Tibial nerve (tissue), 4 donors: ENCODE measurements at regions not wholly inside any gene's neighbourhood (a gene's known extent, or its start where the extent isn't known, plus 50 kb on each side); places are given as distances from the start of the nearest gene placed in this dataset.
"Not testable (repeated sequence)": the region's sequence is repeated elsewhere in the genome, so short reads cannot be mapped to it uniquely, and the experiment has no call there.

Experiments
- DNase-seq, 2 donors: peaks; one replicate each; pipeline ENCODE4 v3.0.0-alpha.2; 2019; ENCODE audit warnings: low spot score in 2 of 2
- H3K27ac ChIP-seq, 4 donors: fragments of 200-600 bp; sonication (generic) in 3 of 4; one replicate each; pipeline ENCODE4 v1.5.1; 2017 to 2019; ENCODE audit warnings: mild to moderate bottlenecking in 1 of 4
- H3K27me3 ChIP-seq, 2 donors: fragments of 200-600 bp; sonication (generic) in 1 of 2; one replicate each; pipeline versions ENCODE4 v1.5.1 to v1.6.0; 2017 to 2019
- H3K36me3 ChIP-seq, 3 donors: fragments of 200-600 bp; sonication (generic); one replicate each; pipeline ENCODE4 v1.5.1; 2018 to 2019
- H3K4me1 ChIP-seq, 4 donors: fragments of 200-600 bp; sonication (generic) in 3 of 4; one replicate each; pipeline ENCODE4 v1.5.1; 2017 to 2019
- H3K4me3 ChIP-seq, 4 donors: fragments of 200-600 bp; sonication (generic) in 3 of 4; one replicate each; pipeline ENCODE4 v1.5.1; 2017 to 2019; ENCODE audit warnings: mild to moderate bottlenecking in 1 of 4, moderate library complexity in 1 of 4
- H3K9me3 ChIP-seq, 4 donors: fragments of 200-600 bp; sonication (generic) in 3 of 4; one replicate each; pipeline ENCODE4 v1.5.1; 2017 to 2019
- CTCF ChIP-seq, 5 experiments: fragments of 200-600 bp in 3 of 5; fragments of 450-650 bp in 2 of 5; sonication (generic) in 3 of 5; IDR thresholded peaks; one replicate each; pipeline ENCODE4 v1.5.1; 2016 to 2019; ENCODE audit warnings: antibody characterized with exemption in 5 of 5, mild to moderate bottlenecking in 3 of 5, moderate library complexity in 2 of 5
- EP300 ChIP-seq, 2 donors: sonication (generic); formaldehyde crosslinking; IDR thresholded peaks; one replicate each; pipeline ENCODE4 v1.6.1; 2017; ENCODE audit warnings: antibody characterized with exemption in 2 of 2, mild to moderate bottlenecking in 1 of 2
- POLR2A ChIP-seq, 2 donors: fragments of 450-650 bp; IDR thresholded peaks; one replicate each; pipeline ENCODE4 v1.6.1; 2017; ENCODE audit warnings: antibody characterized with exemption in 2 of 2, mild to moderate bottlenecking in 2 of 2, moderate library complexity in 2 of 2
- WGBS, 2 donors: methylation state at CpG; one replicate each; pipeline ENCODE4 v1.1.5; 2018; 5-methylcytosine and 5-hydroxymethylcytosine counted together

GRCh38 chr7:41401833-41402232 is 301.1 kb downstream of the INHBA start:
- no peak for TF ChIP-seq CTCF (IDR thresholded peaks at IDR 0.05)
- no peak for TF ChIP-seq POLR2A (IDR thresholded peaks at IDR 0.05)
- no peak for TF ChIP-seq EP300 (IDR thresholded peaks at IDR 0.05)
- Histone ChIP-seq H3K36me3 (no peaks in the 10 kb centered on the region), H3K4me3 (no peak overlapping the region), H3K27me3 (no peaks in the 10 kb centered on the region), H3K9me3 (no peaks in the 10 kb centered on the region), H3K4me1 (no peaks in the 10 kb centered on the region), H3K27ac (no peak overlapping the region)
- no peak for DNase-seq
- WGBS, 2 donors: 48 to 65% methylated on average over 4 of the region's 4 CpGs

- WGBS, 2 donors: 91 to 92% methylated on average over 3 of the region's 3 CpGs
- Histone ChIP-seq H3K27me3 (no peaks in the 10 kb centered on the region), H3K4me3 (no peak overlapping the region), H3K9me3 (no peaks in the 10 kb centered on the region), H3K36me3 (no peaks in the 10 kb centered on the region), H3K27ac (no peak overlapping the region), H3K4me1 (no peaks in the 10 kb centered on the region)
- no peak for DNase-seq
- TF ChIP-seq EP300 (IDR thresholded peaks at IDR 0.05): no peak
- TF ChIP-seq CTCF (IDR thresholded peaks at IDR 0.05): no peak
- TF ChIP-seq POLR2A (IDR thresholded peaks at IDR 0.05): no peak
Observed at GRCh38 chr7:41399171-41399570, 303.7 kb downstream of the INHBA start.

GRCh38 chr7:41391818-41392217 is 311.1 kb downstream of the INHBA start:
- no peak for DNase-seq
- no peaks in the 10 kb centered on the region for H3K4me1 ChIP-seq
- 73 to 83% methylated on average over 3 of the region's 3 CpGs for WGBS, 2 donors
- no peak overlapping the region for H3K4me3 ChIP-seq
- H3K9me3 ChIP-seq: no peaks in the 10 kb centered on the region
- H3K27ac ChIP-seq: no peak overlapping the region
- no peak for TF ChIP-seq EP300 (IDR thresholded peaks at IDR 0.05)
- no peak for TF ChIP-seq POLR2A (IDR thresholded peaks at IDR 0.05)
- TF ChIP-seq CTCF (IDR thresholded peaks at IDR 0.05): no peak
- no peaks in the 10 kb centered on the region for H3K27me3 ChIP-seq
- no peaks in the 10 kb centered on the region for H3K36me3 ChIP-seq

DNA sequence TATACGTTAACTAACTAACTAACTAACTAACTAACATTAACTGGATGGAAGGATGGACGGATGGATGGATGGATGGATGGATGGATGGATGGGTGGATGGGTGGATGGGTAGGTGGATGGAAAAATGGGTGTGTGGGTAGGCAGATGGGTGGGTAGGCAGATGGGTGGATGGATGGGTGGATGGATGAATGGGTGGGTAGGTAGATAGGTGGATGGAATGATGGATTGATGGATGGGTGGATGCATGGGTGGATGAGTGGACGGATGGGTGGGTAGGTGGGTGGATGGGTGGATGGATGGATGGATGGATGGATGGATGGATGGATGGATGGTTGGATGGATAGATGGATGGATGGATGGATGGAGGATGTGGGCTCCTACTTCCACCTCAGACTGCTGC is 314.0 kb downstream of the INHBA start:
- 62 to 75% methylated on average over 3 of the region's 3 CpGs for WGBS, 2 donors
- DNase-seq: not testable (repeated sequence)

DNA sequence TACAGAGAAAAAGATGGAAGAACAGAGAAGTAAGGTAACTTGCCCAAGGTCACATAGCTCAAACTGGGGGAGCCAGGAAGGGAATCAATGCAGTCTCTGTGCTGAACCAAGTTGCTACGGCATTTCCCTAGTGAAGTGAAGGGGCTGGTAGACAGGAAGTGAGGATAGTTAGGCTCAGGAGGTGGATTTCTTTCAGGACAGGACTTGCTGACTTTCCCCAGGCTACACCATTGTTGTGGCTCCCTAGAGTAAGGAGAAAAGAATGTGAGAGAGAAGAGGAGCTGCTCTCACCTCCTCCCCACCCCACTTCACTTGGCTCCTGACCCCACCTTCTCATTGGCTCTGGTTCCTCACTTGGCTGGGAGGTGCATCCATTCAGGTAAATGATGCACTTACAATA is 316.9 kb downstream of the INHBA start:
- H3K27me3 ChIP-seq: no peaks in the 10 kb centered on the region
- no peak overlapping the region for H3K27ac ChIP-seq
- DNase-seq: no peak
- no peaks in the 10 kb centered on the region for H3K9me3 ChIP-seq
- no peak overlapping the region for H3K4me3 ChIP-seq
- no peaks in the 10 kb centered on the region for H3K4me1 ChIP-seq
- no peaks in the 10 kb centered on the region for H3K36me3 ChIP-seq
- 38 to 39% methylated on average over 1 of the region's 1 CpG for WGBS, 2 donors
- no peak for TF ChIP-seq POLR2A (IDR thresholded peaks at IDR 0.05)

More for the DNA sequence above, 314.0 kb downstream of the INHBA start:
- H3K27me3 ChIP-seq, H3K4me1 ChIP-seq, H3K9me3 ChIP-seq, H3K4me3 ChIP-seq, H3K27ac ChIP-seq, H3K36me3 ChIP-seq: not testable (repeated sequence)

- 87 to 89% methylated on average over 12 of the region's 12 CpGs for WGBS, 2 donors
- Histone ChIP-seq H3K4me3 (no peak overlapping the region), H3K27ac (no peak overlapping the region), H3K9me3 (no peaks in the 10 kb centered on the region), H3K4me1 (no peaks in the 10 kb centered on the region), H3K36me3 (no peaks in the 10 kb centered on the region), H3K27me3 (no peaks in the 10 kb centered on the region)
- TF ChIP-seq CTCF (IDR thresholded peaks at IDR 0.05) (no peak), POLR2A (IDR thresholded peaks at IDR 0.05) (no peak), EP300 (IDR thresholded peaks at IDR 0.05) (no peak)
- DNase-seq: no peak
Observed at GRCh38 chr7:41384418-41384817, 318.5 kb downstream of the INHBA start.
